SH-SY5Y (cell line): ENCODE measurements at regions not wholly inside any gene's neighbourhood (a gene's known extent, or its start where the extent isn't known, plus 50 kb on each side); places are given as distances from the start of the nearest gene placed in this dataset.

Source experiments
- GATA2 ChIP-seq: IDR thresholded peaks from 2 replicates; pipeline ENCODE4 v1.6.1; 2011; ENCODE audit warnings: mild to moderate bottlenecking, low read depth, low read length
- GATA3 ChIP-seq: IDR thresholded peaks from 2 replicates; pipeline ENCODE4 v1.6.1; 2011; ENCODE audit warnings: low read depth, mild to moderate bottlenecking, low read length, moderate library complexity

- TF ChIP-seq GATA2 (no peak), GATA3 (no peak)
These were observed 1043.2 kb upstream of the ADGRB3 start for GRCh38 chr6:67591910-67592309.
